ENCODE measurements at regions not wholly inside any gene's neighbourhood (a gene's known extent, or its start where the extent isn't known, plus 50 kb on each side); places are given as distances from the start of the nearest gene placed in this dataset.

DNA sequence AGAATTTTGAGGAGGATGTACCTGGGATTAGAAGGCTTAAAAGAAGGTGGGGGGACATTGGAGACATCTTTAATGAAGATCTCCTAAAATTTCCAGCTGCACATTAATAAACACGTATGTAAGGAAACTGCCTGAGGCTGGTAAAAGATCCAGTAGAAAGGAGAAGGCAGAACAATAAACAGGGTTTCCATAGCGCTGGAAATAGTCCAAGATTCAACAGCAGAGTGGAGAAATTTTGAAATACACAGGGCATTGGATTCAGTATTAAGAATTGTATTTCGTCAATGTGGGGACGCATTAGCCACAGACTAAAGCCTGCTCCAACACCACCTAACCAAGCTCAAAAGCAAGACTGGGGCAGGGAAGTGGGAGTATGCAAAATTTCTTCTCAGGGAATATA, 606.9 kb upstream of the NRXN1 start (continued):
- TF ChIP-seq CBFB (IDR thresholded peaks at IDR 0.05; ENCODE audit: low read depth), result no peak
- TF ChIP-seq, protein P1, sequence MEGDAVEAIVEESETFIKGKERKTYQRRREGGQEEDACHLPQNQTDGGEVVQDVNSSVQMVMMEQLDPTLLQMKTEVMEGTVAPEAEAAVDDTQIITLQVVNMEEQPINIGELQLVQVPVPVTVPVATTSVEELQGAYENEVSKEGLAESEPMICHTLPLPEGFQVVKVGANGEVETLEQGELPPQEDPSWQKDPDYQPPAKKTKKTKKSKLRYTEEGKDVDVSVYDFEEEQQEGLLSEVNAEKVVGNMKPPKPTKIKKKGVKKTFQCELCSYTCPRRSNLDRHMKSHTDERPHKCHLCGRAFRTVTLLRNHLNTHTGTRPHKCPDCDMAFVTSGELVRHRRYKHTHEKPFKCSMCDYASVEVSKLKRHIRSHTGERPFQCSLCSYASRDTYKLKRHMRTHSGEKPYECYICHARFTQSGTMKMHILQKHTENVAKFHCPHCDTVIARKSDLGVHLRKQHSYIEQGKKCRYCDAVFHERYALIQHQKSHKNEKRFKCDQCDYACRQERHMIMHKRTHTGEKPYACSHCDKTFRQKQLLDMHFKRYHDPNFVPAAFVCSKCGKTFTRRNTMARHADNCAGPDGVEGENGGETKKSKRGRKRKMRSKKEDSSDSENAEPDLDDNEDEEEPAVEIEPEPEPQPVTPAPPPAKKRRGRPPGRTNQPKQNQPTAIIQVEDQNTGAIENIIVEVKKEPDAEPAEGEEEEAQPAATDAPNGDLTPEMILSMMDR (IDR thresholded peaks at IDR 0.05 in 2 of 3, conservative IDR thresholded peaks at IDR 0.05 in 1 of 3; ENCODE audit: control insufficient read depth in 2 of 3, extremely low read depth in 1 of 3, insufficient read depth in 1 of 3, low read depth in 3 of 3, low read length in 3 of 3), result no peak
- TF ChIP-seq, protein P2, sequence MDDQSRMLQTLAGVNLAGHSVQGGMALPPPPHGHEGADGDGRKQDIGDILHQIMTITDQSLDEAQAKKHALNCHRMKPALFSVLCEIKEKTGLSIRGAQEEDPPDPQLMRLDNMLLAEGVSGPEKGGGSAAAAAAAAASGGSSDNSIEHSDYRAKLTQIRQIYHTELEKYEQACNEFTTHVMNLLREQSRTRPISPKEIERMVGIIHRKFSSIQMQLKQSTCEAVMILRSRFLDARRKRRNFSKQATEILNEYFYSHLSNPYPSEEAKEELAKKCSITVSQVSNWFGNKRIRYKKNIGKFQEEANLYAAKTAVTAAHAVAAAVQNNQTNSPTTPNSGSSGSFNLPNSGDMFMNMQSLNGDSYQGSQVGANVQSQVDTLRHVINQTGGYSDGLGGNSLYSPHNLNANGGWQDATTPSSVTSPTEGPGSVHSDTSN (IDR thresholded peaks at IDR 0.05; ENCODE audit: insufficient replicate concordance, low read depth, low read length), result no peak

DNA sequence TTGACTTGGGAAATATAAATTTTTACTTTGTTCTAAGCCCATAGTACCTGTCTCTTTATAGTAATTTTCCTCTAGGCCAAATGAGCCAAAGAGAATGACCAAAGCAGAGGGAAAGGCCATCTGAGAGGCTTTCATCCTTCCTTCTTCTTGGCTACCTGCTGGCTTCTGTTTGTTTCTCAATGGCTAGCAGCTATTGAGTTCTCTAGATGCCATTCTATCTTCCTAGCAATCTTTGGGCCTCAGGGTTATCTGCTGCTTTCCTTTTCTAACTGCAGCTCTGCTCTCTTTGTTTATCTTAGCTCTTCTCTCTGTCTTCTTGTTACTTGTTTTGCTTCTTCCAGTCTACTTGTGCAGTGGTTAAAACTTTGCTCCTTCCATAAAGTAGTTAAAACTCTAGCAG, 601.1 kb upstream of the NRXN1 start:
- Histone ChIP-seq H3K36me3 (ENCODE audit: control insufficient read depth in 2 of 2, insufficient read depth in 2 of 2, low read length in 1 of 2) (no peaks in the 10 kb centered on the region), H3K27ac (ENCODE audit: control insufficient read depth, insufficient read depth) (no peak overlapping the region), H3K4me3 (no peak overlapping the region), H3K9ac (ENCODE audit: control insufficient read depth, insufficient read depth, low read length) (no peak overlapping the region), H3K4me2 (ENCODE audit: control insufficient read depth, insufficient read depth) (no peak overlapping the region), H3K9me3 (replicated peaks; ENCODE audit: control insufficient read depth, insufficient read depth, low read length) (no peaks in the 10 kb centered on the region), H2AFZ (ENCODE audit: control insufficient read depth, low read depth, low read length) (no peak overlapping the region), H4K20me1 (ENCODE audit: control insufficient read depth, insufficient read depth) (no peaks in the 10 kb centered on the region), H3K79me2 (ENCODE audit: control insufficient read depth, insufficient read depth, low read length) (no peaks in the 10 kb centered on the region), H3K4me1 (ENCODE audit: control insufficient read depth, insufficient read depth, low read length) (no peaks in the 10 kb centered on the region), H3K27me3 (replicated peaks in 1 of 2; ENCODE audit: control insufficient read depth in 2 of 2, insufficient read depth in 2 of 2, low read length in 1 of 2) (no peaks in the 10 kb centered on the region)
- intact Hi-C loops (cut with micrococcal nuclease; ENCODE audit: unreplicated experiment), result no loop called here
- no peak for DNase-seq (ENCODE audit: low read depth, low spot score)
- ChIA-PET POLR2A (no interaction called here), RAD21 (ENCODE audit: unreplicated experiment) (no interaction called here), SMC1A (ENCODE audit: uncharacterized antibody, unreplicated experiment) (no interaction called here), CTCF (no interaction called here)
- no peak for ATAC-seq
- in situ Hi-C loops (cut with MboI), result no loop called here
- no peak for FAIRE-seq
- no TSS peak for BruUV-seq (replicated peaks)
- no peak for TF ChIP-seq ZBED1 (IDR thresholded peaks at IDR 0.05; ENCODE audit: borderline replicate concordance)
- TF ChIP-seq, protein P3, sequence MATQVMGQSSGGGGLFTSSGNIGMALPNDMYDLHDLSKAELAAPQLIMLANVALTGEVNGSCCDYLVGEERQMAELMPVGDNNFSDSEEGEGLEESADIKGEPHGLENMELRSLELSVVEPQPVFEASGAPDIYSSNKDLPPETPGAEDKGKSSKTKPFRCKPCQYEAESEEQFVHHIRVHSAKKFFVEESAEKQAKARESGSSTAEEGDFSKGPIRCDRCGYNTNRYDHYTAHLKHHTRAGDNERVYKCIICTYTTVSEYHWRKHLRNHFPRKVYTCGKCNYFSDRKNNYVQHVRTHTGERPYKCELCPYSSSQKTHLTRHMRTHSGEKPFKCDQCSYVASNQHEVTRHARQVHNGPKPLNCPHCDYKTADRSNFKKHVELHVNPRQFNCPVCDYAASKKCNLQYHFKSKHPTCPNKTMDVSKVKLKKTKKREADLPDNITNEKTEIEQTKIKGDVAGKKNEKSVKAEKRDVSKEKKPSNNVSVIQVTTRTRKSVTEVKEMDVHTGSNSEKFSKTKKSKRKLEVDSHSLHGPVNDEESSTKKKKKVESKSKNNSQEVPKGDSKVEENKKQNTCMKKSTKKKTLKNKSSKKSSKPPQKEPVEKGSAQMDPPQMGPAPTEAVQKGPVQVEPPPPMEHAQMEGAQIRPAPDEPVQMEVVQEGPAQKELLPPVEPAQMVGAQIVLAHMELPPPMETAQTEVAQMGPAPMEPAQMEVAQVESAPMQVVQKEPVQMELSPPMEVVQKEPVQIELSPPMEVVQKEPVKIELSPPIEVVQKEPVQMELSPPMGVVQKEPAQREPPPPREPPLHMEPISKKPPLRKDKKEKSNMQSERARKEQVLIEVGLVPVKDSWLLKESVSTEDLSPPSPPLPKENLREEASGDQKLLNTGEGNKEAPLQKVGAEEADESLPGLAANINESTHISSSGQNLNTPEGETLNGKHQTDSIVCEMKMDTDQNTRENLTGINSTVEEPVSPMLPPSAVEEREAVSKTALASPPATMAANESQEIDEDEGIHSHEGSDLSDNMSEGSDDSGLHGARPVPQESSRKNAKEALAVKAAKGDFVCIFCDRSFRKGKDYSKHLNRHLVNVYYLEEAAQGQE (IDR thresholded peaks at IDR 0.05; ENCODE audit: low read depth, low read length), result no peak
- TF ChIP-seq, protein P4, sequence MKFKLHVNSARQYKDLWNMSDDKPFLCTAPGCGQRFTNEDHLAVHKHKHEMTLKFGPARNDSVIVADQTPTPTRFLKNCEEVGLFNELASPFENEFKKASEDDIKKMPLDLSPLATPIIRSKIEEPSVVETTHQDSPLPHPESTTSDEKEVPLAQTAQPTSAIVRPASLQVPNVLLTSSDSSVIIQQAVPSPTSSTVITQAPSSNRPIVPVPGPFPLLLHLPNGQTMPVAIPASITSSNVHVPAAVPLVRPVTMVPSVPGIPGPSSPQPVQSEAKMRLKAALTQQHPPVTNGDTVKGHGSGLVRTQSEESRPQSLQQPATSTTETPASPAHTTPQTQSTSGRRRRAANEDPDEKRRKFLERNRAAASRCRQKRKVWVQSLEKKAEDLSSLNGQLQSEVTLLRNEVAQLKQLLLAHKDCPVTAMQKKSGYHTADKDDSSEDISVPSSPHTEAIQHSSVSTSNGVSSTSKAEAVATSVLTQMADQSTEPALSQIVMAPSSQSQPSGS (IDR thresholded peaks at IDR 0.05; ENCODE audit: low read length), result no peak
- TF ChIP-seq, protein P5, sequence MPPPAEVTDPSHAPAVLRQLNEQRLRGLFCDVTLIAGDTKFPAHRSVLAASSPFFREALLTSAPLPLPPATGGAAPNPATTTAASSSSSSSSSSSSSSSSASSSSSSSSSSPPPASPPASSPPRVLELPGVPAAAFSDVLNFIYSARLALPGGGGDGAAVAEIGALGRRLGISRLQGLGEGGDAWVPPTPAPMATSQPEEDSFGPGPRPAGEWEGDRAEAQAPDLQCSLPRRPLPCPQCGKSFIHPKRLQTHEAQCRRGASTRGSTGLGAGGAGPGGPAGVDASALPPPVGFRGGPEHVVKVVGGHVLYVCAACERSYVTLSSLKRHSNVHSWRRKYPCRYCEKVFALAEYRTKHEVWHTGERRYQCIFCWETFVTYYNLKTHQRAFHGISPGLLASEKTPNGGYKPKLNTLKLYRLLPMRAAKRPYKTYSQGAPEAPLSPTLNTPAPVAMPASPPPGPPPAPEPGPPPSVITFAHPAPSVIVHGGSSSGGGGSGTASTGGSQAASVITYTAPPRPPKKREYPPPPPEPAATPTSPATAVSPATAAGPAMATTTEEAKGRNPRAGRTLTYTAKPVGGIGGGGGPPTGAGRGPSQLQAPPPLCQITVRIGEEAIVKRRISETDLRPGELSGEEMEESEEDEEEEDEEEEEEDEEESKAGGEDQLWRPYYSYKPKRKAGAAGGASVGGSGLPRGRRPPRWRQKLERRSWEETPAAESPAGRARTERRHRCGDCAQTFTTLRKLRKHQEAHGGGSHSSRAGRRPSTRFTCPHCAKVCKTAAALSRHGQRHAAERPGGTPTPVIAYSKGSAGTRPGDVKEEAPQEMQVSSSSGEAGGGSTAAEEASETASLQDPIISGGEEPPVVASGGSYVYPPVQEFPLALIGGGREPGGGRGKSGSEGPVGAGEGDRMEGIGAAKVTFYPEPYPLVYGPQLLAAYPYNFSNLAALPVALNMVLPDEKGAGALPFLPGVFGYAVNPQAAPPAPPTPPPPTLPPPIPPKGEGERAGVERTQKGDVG (CRISPR knock-in tag; IDR thresholded peaks at IDR 0.05), result no peak
